ENCODE measurements at regions not wholly inside any gene's neighbourhood (a gene's known extent, or its start where the extent isn't known, plus 50 kb on each side); places are given as distances from the start of the nearest gene placed in this dataset.

- DNase-seq: no peak
Observed at GRCh38 chr2:48145845-48146452, 168.5 kb upstream of the FOXN2 start.

DNA sequence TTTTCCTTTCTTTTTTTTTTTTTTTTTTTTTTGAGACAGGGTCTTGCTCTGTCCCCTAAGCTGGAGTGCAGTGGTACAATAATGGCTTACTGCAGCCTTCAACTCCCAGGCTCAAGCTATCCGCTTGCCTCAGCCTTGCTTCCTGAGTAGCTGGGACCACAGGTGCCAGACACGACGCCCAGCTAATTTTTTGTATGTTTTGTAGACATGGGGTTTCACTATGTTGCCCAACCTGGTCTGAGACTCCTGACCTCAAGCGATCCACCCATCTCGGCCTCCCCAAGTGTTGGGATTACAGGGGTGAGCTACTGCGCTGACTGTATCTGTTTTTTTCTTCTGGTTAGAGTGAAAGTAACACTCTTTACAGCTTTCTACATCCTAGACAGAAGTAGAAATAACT is 167.9 kb upstream of the FOXN2 start:
- no peak for DNase-seq

- DNase-seq: no peak
Observed at GRCh38 chr2:48147719-48148118, 166.8 kb upstream of the FOXN2 start.

DNA sequence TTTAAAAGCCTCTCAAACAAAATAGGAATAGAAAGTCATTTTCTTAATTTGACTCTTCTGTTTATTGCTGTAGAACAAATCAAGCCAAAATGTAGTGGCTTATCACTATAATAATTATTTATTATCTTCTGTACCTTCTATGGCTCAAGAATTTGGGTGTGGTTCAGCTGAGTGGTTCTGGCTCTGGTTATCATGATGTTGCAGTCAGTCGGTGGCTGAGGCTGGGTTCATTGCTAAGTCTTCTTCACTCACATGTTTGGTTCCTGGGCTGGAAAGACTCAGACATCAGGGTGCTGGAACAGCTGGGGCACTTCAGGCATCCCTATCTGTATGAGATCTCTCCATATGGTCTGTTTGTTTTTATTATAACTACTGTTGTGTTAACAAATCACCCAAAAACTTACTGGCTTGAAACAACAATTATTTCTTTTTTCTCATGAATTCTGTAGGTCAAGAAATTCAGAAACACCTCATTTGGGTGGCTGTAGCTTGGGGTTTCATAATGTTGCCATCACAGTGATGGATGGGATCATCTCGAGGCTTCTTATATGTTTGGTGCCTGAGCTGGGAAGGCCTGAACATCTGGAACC is 165.5 kb upstream of the FOXN2 start:
- DNase-seq: peak; percentile 68

- DNase-seq: no peak
Observed at GRCh38 chr2:48157150-48157549, 157.3 kb upstream of the FOXN2 start.

GRCh38 chr2:48161628-48162027 is 152.9 kb upstream of the FOXN2 start:
- no peak for DNase-seq

DNA sequence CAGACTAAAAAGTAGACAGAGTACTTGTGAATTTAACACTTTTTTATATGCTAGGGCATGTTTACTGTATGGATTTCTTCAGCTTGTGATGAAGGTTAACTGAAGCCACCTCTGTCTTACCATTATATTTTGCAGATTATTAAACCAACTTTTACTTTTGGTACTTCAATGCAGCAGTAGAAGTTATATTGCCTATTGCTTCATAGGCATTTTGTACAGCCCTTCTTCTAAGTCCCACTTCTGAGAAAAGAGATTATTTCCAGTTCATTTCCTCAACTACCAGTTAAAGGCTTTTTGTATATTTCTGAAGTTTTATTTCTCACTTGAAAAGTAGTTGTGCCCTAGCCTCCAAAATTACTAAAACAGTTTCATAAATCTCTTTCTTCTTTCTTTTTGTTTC is 151.7 kb upstream of the FOXN2 start:
- DNase-seq: no peak

GRCh38 chr2:48165070-48165753 is 149.3 kb upstream of the FOXN2 start:
- DNase-seq: no peak

DNA sequence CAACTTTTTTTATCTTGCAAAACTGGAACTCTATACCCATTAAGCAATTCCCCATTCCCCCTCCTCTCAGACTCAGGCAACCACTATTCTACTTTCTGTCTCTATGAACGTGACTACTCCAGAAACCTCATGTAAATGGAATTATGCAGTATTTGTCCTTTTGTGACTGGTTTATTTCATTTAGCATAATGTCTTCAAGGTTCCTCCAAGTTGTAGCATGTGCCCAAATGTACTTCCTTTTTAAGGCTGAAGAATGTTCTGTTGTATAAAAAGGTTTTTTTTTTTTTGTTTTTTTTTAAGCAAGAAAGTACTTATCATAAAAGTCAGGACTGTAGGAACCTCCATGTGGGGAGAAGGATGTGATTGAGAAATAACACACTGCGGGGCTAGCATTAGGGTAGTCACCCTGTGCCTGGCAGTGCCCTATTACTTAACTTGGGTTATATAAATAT is 145.3 kb upstream of the FOXN2 start:
- no peak for DNase-seq

- DNase-seq: no peak
Observed at GRCh38 chr2:48170281-48170680, 144.2 kb upstream of the FOXN2 start.

- DNase-seq: no peak
Observed at GRCh38 chr2:48173141-48173540, 141.3 kb upstream of the FOXN2 start.

GRCh38 chr2:48174503-48174902 is 140.0 kb upstream of the FOXN2 start:
- DNase-seq: no peak

- no peak for DNase-seq
Observed at GRCh38 chr2:48175254-48175653, 139.2 kb upstream of the FOXN2 start.

DNA sequence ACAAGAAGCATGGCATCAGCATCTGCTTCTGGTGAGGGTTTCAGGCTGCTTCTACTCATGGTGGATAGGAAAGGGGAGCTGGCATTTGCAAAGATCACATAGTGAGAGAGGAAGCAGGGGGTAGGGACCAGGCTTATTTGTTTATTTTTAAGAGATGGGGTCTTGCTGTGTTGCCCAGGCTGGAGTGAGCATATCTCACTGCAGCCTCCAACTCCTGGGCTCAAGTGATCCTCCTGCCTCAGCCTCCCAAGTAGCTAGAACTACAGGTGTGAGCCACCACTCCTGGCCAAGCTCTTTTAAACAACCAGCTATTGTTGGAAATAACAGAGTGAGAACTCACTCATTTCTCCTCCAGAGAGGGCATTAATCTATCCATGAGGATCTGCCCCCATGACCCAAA is 138.8 kb upstream of the FOXN2 start:
- DNase-seq: no peak

- DNase-seq: no peak
Observed at GRCh38 chr2:48176876-48177275, 137.6 kb upstream of the FOXN2 start.

DNA sequence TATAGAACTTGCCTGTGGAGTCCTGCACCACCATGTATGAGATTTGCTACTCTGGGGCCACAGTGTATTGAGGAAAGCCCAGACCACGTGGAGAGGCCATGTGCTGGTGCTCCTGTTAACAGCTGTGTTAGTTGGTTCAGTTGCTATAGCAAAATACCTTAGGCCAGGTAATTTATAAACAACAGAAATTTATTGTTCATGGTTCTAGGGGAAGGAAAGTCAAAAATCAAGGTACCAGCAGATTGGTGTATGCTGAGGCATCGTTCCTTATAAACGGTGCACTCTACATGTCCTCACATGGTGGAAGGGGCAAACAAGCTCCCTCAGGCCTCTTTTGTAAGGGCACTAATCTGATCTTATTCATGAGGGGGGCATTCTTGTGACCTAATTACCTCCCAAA is 135.9 kb upstream of the FOXN2 start:
- no peak for DNase-seq

DNA sequence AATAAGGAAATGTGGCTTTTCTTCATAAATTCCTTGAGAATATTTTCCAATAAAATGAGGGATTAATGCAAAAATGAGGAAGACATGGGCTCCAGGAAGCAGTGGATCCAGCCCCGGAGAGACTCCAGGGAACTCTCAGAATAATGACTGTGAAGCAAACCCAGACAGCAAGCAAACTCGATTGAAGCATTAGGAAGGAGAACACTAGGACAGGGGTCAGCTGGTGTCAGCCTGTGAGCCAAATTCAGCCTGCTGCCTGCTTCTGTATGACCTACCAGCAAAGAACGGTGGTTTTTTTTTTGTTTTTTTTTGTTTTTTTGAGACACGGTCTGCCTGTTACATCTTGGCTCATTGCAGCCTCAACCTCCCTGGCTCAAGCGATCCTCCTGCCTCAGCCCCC is 133.9 kb upstream of the FOXN2 start:
- no peak for DNase-seq

DNA sequence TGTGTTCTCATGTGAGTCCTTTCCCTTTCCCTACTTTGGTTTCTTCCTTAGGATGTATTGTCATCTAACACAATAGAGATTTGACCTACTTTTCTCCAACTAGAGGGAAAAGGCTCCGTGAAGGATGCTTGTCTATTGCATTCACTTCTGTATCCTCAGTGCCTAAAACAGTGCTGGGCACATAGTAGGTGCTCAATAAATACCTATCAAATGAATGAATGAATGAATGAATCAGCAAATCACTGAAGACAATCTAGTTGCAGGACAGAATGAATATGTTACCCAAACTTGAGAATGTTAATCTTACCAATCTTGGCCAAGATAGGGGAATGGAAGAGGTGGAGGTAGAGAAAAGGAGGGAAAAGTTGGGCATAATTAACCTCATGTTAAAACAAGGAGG is 131.2 kb upstream of the FOXN2 start:
- no peak for DNase-seq

GRCh38 chr2:48183991-48184390 is 130.5 kb upstream of the FOXN2 start:
- peak; percentile 30 for DNase-seq

- DNase-seq: no peak
Observed at GRCh38 chr2:48187503-48187902, 127.0 kb upstream of the FOXN2 start.

DNA sequence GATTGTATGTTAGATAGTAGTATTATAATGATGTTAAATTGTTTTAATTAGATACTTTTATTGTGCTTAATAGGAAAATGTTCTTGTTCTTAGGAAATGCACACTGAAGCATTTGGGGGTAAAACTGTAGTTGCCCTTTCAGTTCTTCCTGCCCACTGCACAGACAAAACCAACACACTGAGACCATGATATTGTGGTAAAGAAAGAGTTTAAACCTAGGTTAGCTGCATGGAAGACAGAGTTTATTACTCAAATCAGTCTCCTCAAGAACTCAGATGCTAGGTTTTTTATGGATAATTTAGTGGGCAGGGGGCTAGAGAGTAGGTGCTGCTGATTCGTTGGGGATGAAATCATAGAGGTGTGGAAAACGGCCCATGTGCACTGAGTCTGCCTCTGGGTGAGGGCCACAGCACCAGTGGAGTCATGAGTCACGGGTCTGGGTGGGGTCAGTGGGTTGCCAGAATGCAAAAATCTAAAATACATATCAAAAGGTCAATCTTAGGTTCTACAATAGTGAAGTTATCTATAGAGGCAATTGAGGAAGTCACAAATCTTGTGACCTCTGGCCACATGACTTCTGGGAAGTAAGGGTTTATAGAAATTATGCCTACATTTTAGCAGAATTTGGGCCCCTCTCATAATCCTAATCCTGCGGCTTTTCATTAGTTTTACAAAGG is 124.8 kb upstream of the FOXN2 start:
- DNase-seq: no peak

- no peak for DNase-seq
Observed at GRCh38 chr2:48190230-48190629, 124.3 kb upstream of the FOXN2 start.

GRCh38 chr2:48194641-48195040 is 119.8 kb upstream of the FOXN2 start:
- peak; percentile 33 for DNase-seq

GRCh38 chr2:48195169-48195568 is 119.3 kb upstream of the FOXN2 start:
- DNase-seq: no peak

Data from NCI-H2171 treated with DMSO at 0.1 percent for 48 hours (cell line).